SIG-M5 treated with dmso at 0.1 percent for 504 hours (cell line): ENCODE measurements at regions not wholly inside any gene's neighbourhood (a gene's known extent, or its start where the extent isn't known, plus 50 kb on each side); places are given as distances from the start of the nearest gene placed in this dataset.
"Not testable (repeated sequence)": the region's sequence is repeated elsewhere in the genome, so short reads cannot be mapped to it uniquely, and the experiment has no call there.

ENCODE experiments used
- DNase-seq: peaks from one replicate; lab custom pipeline; 2025; ENCODE audit not compliant: unreplicated experiment; lab: John Stamatoyannopoulos, UW

- DNase-seq = no peak
Observed at GRCh38 chr11:11722246-11722645, 100.4 kb upstream of the GALNT18 start.

GRCh38 chr11:11718511-11718910 lies 96.7 kb upstream of the GALNT18 start:
- no peak for DNase-seq

- DNase-seq = no peak
Observed at GRCh38 chr11:11717064-11717725, 95.4 kb upstream of the GALNT18 start.

- DNase-seq = not testable (repeated sequence)
Observed at GRCh38 chr11:11715075-11715474, 93.3 kb upstream of the GALNT18 start.

- no peak for DNase-seq
Observed at GRCh38 chr11:11710556-11710955, 88.8 kb upstream of the GALNT18 start.

- DNase-seq = no peak
Observed at GRCh38 chr11:11709447-11710239, 87.8 kb upstream of the GALNT18 start.

- no peak for DNase-seq
Observed at GRCh38 chr11:11708256-11708655, 86.5 kb upstream of the GALNT18 start.

GRCh38 chr11:11706028-11706427 lies 84.2 kb upstream of the GALNT18 start:
- DNase-seq = no peak

GRCh38 chr11:11703885-11704284 lies 82.1 kb upstream of the GALNT18 start:
- no peak for DNase-seq

- DNase-seq = no peak
Observed at GRCh38 chr11:11701070-11701469, 79.3 kb upstream of the GALNT18 start.

- no peak for DNase-seq
Observed at GRCh38 chr11:11697796-11698195, 76.0 kb upstream of the GALNT18 start.

GRCh38 chr11:11691296-11692151 lies 69.7 kb upstream of the GALNT18 start:
- DNase-seq = no peak

GRCh38 chr11:11681536-11681935 lies 59.7 kb upstream of the GALNT18 start:
- no peak for DNase-seq

- DNase-seq = no peak
Observed at GRCh38 chr11:11677672-11678356, 56.0 kb upstream of the GALNT18 start.

GRCh38 chr11:11675671-11676181 lies 53.9 kb upstream of the GALNT18 start:
- no peak for DNase-seq

- no peak for DNase-seq
Observed at GRCh38 chr11:11672789-11673188, 51.0 kb upstream of the GALNT18 start.

GRCh38 chr11:11672101-11672500 lies 50.3 kb upstream of the GALNT18 start:
- no peak for DNase-seq
